ENCODE measurements at regions not wholly inside any gene's neighbourhood (a gene's known extent, or its start where the extent isn't known, plus 50 kb on each side); places are given as distances from the start of the nearest gene placed in this dataset.

DNA sequence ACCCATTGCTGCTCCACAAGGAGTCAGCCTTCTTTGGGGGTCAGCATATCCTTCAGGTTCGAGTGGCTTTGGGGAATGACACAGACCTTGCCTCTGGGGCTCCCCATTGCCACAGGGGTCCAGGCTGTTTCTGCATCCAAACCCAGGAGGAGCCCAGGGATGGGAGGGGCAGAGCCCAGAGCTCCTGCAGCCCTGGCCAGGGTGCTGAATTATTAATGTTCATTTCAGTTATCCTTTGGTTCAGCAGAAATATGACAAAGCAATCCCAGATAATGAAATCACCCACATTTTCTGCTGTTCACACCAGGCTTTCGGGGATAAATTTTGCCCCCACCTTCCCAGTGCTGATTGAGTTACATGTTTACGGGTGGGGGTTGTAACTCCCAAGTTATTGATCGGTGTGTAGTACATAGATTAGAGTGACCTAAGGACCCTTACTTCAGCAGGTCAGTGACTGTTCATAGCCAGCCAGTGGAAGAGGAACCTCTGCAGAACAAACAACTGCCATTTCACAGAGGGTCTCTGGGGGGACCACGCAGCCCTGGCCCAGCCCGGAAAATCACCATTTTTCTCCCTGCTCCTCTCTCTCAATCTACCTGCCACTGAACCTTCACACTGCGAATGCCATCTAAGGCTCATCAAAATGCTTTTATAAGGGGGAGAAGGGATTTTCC is 240.3 kb upstream of the N4BP1 start:
- no peak for TF ChIP-seq RCOR1 (IDR thresholded peaks at IDR 0.05; ENCODE audit: low read length)
- TF ChIP-seq, protein P1, sequence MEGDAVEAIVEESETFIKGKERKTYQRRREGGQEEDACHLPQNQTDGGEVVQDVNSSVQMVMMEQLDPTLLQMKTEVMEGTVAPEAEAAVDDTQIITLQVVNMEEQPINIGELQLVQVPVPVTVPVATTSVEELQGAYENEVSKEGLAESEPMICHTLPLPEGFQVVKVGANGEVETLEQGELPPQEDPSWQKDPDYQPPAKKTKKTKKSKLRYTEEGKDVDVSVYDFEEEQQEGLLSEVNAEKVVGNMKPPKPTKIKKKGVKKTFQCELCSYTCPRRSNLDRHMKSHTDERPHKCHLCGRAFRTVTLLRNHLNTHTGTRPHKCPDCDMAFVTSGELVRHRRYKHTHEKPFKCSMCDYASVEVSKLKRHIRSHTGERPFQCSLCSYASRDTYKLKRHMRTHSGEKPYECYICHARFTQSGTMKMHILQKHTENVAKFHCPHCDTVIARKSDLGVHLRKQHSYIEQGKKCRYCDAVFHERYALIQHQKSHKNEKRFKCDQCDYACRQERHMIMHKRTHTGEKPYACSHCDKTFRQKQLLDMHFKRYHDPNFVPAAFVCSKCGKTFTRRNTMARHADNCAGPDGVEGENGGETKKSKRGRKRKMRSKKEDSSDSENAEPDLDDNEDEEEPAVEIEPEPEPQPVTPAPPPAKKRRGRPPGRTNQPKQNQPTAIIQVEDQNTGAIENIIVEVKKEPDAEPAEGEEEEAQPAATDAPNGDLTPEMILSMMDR (IDR thresholded peaks at IDR 0.05), result no peak
- TF ChIP-seq RAD21 (IDR thresholded peaks at IDR 0.05; ENCODE audit: low read length), result no peak
- TF ChIP-seq, protein P2, sequence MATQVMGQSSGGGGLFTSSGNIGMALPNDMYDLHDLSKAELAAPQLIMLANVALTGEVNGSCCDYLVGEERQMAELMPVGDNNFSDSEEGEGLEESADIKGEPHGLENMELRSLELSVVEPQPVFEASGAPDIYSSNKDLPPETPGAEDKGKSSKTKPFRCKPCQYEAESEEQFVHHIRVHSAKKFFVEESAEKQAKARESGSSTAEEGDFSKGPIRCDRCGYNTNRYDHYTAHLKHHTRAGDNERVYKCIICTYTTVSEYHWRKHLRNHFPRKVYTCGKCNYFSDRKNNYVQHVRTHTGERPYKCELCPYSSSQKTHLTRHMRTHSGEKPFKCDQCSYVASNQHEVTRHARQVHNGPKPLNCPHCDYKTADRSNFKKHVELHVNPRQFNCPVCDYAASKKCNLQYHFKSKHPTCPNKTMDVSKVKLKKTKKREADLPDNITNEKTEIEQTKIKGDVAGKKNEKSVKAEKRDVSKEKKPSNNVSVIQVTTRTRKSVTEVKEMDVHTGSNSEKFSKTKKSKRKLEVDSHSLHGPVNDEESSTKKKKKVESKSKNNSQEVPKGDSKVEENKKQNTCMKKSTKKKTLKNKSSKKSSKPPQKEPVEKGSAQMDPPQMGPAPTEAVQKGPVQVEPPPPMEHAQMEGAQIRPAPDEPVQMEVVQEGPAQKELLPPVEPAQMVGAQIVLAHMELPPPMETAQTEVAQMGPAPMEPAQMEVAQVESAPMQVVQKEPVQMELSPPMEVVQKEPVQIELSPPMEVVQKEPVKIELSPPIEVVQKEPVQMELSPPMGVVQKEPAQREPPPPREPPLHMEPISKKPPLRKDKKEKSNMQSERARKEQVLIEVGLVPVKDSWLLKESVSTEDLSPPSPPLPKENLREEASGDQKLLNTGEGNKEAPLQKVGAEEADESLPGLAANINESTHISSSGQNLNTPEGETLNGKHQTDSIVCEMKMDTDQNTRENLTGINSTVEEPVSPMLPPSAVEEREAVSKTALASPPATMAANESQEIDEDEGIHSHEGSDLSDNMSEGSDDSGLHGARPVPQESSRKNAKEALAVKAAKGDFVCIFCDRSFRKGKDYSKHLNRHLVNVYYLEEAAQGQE (IDR thresholded peaks at IDR 0.05; ENCODE audit: low read depth, low read length), result peak; percentile 83
- TF ChIP-seq, protein P3, sequence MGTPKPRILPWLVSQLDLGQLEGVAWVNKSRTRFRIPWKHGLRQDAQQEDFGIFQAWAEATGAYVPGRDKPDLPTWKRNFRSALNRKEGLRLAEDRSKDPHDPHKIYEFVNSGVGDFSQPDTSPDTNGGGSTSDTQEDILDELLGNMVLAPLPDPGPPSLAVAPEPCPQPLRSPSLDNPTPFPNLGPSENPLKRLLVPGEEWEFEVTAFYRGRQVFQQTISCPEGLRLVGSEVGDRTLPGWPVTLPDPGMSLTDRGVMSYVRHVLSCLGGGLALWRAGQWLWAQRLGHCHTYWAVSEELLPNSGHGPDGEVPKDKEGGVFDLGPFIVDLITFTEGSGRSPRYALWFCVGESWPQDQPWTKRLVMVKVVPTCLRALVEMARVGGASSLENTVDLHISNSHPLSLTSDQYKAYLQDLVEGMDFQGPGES (IDR thresholded peaks at IDR 0.05; ENCODE audit: low read depth, low read length), result no peak
- TF ChIP-seq GABPA (IDR thresholded peaks at IDR 0.05; ENCODE audit: low read depth), result no peak
- no peak for TF ChIP-seq EP300 (IDR thresholded peaks at IDR 0.05; ENCODE audit: borderline replicate concordance in 1 of 2, low read depth in 1 of 2, low read length in 1 of 2)
- TF ChIP-seq TAF1 (IDR thresholded peaks at IDR 0.05; ENCODE audit: borderline replicate concordance, low read depth, low read length), result no peak
- TF ChIP-seq, protein P4, sequence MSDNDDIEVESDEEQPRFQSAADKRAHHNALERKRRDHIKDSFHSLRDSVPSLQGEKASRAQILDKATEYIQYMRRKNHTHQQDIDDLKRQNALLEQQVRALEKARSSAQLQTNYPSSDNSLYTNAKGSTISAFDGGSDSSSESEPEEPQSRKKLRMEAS (IDR thresholded peaks at IDR 0.05; ENCODE audit: low read depth), result no peak
- no peak for TF ChIP-seq EZH2phosphoT487 (IDR thresholded peaks at IDR 0.05; ENCODE audit: borderline replicate concordance, low read depth)
- no peak for TF ChIP-seq MEF2A (IDR thresholded peaks at IDR 0.05; ENCODE audit: borderline replicate concordance, low read depth)
- TF ChIP-seq POLR2AphosphoS5 (IDR thresholded peaks at IDR 0.05; ENCODE audit: low read depth, low read length), result no peak
- TF ChIP-seq SIN3A (IDR thresholded peaks at IDR 0.05; ENCODE audit: borderline replicate concordance, low read depth, low read length), result no peak
- TF ChIP-seq RXRA (IDR thresholded peaks at IDR 0.05; ENCODE audit: borderline replicate concordance, low read depth), result no peak
